Endothelial cell of umbilical vein (primary cell): ENCODE measurements at regions not wholly inside any gene's neighbourhood (a gene's known extent, or its start where the extent isn't known, plus 50 kb on each side); places are given as distances from the start of the nearest gene placed in this dataset.

Source experiments
- CTCF ChIP-seq, 2 donors: IDR thresholded peaks; 1 replicate in 1 of 2; 2 replicates in 1 of 2; pipeline ENCODE4 v1.5.1; 2011; ENCODE audit warnings: low read length in 2 of 2, mild to moderate bottlenecking in 2 of 2, moderate library complexity in 2 of 2, control low read depth in 1 of 2, inconsistent platforms in 1 of 2, low read depth in 1 of 2; ENCODE audit not compliant: insufficient read depth in 1 of 2; ENCODE audit errors: extremely low read depth in 1 of 2
- POLR2AphosphoS5 ChIP-seq: IDR thresholded peaks from 2 replicates; pipeline ENCODE4 v1.6.1; 2012; ENCODE audit warnings: low read depth, mild to moderate bottlenecking, control low read depth, low read length, moderate library complexity; ENCODE audit not compliant: insufficient read depth

GRCh38 chr20:10971096-10971495 lies 297.3 kb upstream of the JAG1 start:
- TF ChIP-seq CTCF (IDR thresholded peaks at IDR 0.05; ENCODE audit: extremely low read depth in 1 of 2, insufficient read depth in 1 of 2, low read depth in 1 of 2, low read length in 2 of 2) (no peak), POLR2AphosphoS5 (no peak)
